ENCODE measurements at regions not wholly inside any gene's neighbourhood (a gene's known extent, or its start where the extent isn't known, plus 50 kb on each side); places are given as distances from the start of the nearest gene placed in this dataset.

GRCh38 chr17:51546114-51546513 lies 285.8 kb downstream of the UTP18 start:
- no peak for TF ChIP-seq CTCF (IDR thresholded peaks at IDR 0.05)
- no peak for TF ChIP-seq POLR2A (IDR thresholded peaks at IDR 0.05)
- H3K27me3 ChIP-seq: no peaks in the 10 kb centered on the region
- no peaks in the 10 kb centered on the region for H3K4me1 ChIP-seq
- no peaks in the 10 kb centered on the region for H3K36me3 ChIP-seq
- no peaks in the 10 kb centered on the region for H3K9me3 ChIP-seq
- H3K27ac ChIP-seq: no peak overlapping the region
- intact Hi-C loops (cut with DNase I; ENCODE audit: low total_unique reads): no loop called here
- no peak overlapping the region for H3K4me3 ChIP-seq
- no peak for DNase-seq

- no peak overlapping the region for H3K4me3 ChIP-seq
- no peak for DNase-seq
- H3K9me3 ChIP-seq: no peaks in the 10 kb centered on the region
- H3K27ac ChIP-seq: no peak overlapping the region
- intact Hi-C loops (cut with DNase I; ENCODE audit: low total_unique reads): no loop called here
- no peaks in the 10 kb centered on the region for H3K36me3 ChIP-seq
- no peaks in the 10 kb centered on the region for H3K4me1 ChIP-seq
- no peak for TF ChIP-seq POLR2A (IDR thresholded peaks at IDR 0.05)
- TF ChIP-seq CTCF (IDR thresholded peaks at IDR 0.05): no peak
- H3K27me3 ChIP-seq: no peaks in the 10 kb centered on the region
Measured at GRCh38 chr17:51548125-51548524, 287.8 kb downstream of the UTP18 start.

GRCh38 chr17:51555153-51555552 lies 294.8 kb downstream of the UTP18 start:
- Histone ChIP-seq H3K27ac (no peak overlapping the region), H3K27me3 (no peaks in the 10 kb centered on the region), H3K4me3 (no peak overlapping the region), H3K4me1 (no peaks in the 10 kb centered on the region), H3K36me3 (no peaks in the 10 kb centered on the region), H3K9me3 (no peaks in the 10 kb centered on the region)
- TF ChIP-seq POLR2A (IDR thresholded peaks at IDR 0.05) (no peak), CTCF (IDR thresholded peaks at IDR 0.05) (no peak)
- intact Hi-C loops (cut with DNase I; ENCODE audit: low total_unique reads): no loop called here
- DNase-seq: no peak

GRCh38 chr17:51559778-51560177 lies 299.4 kb downstream of the UTP18 start:
- Histone ChIP-seq H3K4me1 (no peaks in the 10 kb centered on the region), H3K4me3 (no peak overlapping the region), H3K9me3 (no peaks in the 10 kb centered on the region), H3K27me3 (no peaks in the 10 kb centered on the region), H3K36me3 (no peaks in the 10 kb centered on the region), H3K27ac (no peak overlapping the region)
- TF ChIP-seq CTCF (IDR thresholded peaks at IDR 0.05) (no peak), POLR2A (IDR thresholded peaks at IDR 0.05) (no peak)
- DNase-seq: no peak
- intact Hi-C loops (cut with DNase I; ENCODE audit: low total_unique reads): loop anchor here (2.0 kb wide), 1 partner anchor 37 kb away; no protein-coding TSS in a partner anchor

GRCh38 chr17:51560398-51560797 lies 300.1 kb downstream of the UTP18 start:
- intact Hi-C loops (cut with DNase I; ENCODE audit: low total_unique reads): no loop called here
- no peaks in the 10 kb centered on the region for H3K36me3 ChIP-seq
- DNase-seq: no peak
- no peak overlapping the region for H3K4me3 ChIP-seq
- no peaks in the 10 kb centered on the region for H3K9me3 ChIP-seq
- H3K27ac ChIP-seq: no peak overlapping the region
- no peaks in the 10 kb centered on the region for H3K4me1 ChIP-seq
- TF ChIP-seq CTCF (IDR thresholded peaks at IDR 0.05): no peak
- no peak for TF ChIP-seq POLR2A (IDR thresholded peaks at IDR 0.05)
- no peaks in the 10 kb centered on the region for H3K27me3 ChIP-seq

Measured in uterus (tissue), 3 donors.